Middle frontal gyrus (tissue), 1 donor: ENCODE measurements at regions not wholly inside any gene's neighbourhood (a gene's known extent, or its start where the extent isn't known, plus 50 kb on each side); places are given as distances from the start of the nearest gene placed in this dataset.

Experiments
- DNase-seq: peaks from one replicate; pipeline ENCODE4 v3.0.0-alpha.2; 2015; ENCODE audit warnings: low spot score; ENCODE audit errors: extremely low spot score

DNA sequence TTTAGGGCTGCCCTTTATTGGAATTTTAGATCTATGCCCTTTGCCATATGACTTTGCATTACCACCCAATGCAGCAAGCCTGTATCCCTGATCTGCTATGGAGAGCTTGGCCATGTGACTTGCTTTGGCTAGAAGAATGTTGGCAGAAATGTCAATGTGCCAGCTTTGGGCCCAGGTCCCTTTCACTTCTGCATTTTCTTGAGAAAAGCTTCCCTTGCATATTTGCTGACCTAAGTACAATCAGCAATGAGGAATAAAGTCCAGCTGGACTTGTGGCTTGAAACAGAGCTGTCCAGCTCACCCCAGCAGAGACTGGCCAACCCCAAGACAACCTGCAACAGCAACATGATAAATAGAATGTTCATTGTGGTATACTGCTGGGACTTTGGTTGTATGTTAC, 135.9 kb downstream of the PAH start:
- DNase-seq: no peak

DNA sequence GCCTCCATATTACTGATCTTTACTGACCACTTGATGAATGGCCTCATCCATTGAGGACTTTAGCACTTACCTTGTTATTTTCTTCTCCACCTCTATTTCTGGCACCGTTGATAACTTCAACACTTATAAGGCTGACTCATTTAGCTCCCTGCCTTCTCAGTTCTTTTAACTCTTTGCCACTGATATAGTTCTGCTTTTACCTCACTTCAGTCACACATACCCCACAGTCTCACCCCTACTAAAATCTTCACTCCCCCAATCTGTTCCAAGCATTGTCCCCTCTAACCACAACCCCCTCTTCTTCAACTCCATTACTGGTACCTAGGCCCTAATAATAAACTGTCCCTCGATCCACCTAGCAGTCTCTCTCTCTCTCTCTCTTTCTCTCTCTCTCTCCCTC, 141.0 kb downstream of the PAH start:
- no peak for DNase-seq

DNA sequence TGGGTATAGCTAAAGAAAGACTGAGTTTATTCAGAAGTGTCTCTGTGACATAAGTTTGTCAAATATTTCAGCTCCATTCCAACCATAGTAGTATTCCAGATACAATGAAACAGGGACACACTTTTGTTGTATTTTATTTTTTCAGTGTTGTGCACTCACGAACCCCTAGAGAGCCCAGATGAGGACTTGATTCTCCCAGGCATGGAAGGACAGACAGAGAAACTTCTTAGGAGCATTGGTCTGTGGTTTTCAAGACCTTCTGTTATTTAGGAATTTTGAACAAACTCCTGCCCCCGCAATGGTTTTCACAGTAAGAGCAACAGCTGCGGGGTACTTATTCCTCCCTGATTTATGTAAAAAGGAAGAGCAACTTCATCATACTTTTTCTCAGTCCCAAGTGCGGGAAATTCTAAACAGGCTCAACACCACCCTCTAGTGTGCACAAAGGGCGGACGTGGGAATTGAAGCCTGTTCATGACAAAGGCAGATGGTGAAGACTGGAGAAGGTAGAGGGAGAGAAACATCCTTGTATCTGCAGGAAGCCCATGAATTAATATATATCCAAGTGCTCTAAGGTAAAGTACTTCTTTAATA, 147.6 kb downstream of the PAH start:
- peak; percentile 50 for DNase-seq

DNA sequence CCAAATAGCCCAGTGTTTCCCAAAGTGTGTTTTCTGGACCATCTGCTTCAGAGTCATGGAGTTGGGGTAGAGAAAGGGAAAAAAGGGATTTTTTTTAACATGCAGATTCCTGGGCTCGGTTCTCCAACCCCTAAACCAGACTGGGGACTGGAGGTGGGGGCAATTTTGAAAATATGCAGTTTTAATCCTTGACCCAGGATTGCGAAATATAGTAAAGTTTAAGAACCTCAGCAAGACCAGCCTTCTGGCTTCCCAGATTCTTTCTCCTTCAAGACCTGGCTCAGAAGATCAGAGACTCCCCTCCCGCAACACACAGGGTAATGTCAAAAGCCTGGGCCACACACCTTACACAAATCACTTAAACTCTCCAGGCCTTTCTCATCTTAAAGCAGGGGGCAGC, 150.1 kb downstream of the PAH start:
- DNase-seq: no peak

DNA sequence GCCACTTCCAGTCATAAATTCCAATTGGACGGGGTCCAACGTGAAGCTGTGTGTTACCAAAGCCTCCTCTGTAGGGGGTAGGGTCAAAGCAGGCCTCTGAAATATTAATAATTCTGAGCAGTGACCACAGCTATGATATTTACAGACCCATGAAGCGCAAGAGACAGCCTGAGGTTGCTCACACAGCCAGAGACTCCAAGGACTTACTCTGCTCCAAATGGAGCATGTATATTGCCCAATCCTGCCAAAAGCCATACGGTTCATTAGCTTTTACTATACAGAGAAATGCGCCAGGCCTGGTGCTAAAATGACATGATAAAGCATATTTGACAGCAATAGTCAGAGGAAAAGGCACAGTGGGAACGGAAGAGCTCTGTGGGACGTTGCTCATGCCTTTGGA, 151.3 kb downstream of the PAH start:
- no peak for DNase-seq

DNA sequence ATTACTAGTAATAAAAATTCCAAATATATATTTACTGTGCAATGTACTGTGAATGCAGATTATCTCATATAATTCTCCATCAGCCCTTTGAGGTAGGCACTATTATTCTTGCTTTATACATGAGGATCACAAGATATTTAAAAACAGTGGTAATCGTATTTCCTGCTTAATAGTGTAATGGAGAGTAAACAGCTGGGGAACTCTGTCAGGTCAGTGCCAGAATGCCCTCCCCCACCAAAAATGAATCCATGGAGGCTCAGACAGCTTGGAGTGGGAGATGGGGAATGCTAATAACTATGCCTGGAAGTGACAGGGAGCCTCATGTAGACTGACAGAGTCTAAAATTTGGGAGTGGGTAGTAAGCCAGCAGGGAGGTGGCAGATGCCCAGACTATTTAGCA, 153.6 kb downstream of the PAH start:
- DNase-seq: no peak

DNA sequence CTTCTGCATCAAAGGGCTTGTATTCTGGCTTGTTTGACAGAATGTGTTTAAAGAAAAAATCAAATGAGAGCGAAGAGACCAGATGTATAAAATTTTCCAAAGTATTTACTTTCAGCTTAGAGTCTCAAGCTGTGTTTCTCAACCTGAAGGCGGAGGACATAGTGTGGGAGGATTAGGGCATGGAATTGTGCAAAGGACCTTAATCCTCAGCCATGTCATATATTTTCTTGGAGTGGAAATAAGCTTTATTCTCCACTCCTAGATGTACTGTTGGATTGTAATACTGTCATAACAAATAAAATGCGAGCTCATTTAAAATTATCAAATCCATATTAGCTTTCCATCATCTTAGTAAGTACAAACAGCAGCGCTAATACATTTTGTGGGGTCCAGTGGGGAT, 154.0 kb downstream of the PAH start:
- DNase-seq: no peak

DNA sequence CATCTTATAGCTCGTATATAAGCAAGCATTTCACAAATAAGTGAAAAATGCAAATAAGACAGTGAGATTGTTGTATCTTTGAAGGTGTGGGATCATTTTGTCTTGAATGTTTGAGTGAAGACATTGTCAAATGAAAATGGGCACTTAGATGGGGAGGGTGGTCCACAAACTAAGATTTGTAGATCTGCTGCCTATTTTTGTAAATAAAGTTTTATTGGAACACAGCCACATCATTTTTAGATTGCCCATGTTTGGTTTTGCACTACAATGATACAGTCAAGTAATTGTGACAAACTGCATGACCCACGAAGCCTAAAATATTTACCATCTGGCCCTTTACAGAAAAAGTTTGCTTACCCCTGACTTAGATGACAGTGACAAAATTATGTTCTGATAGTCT, 156.7 kb downstream of the PAH start:
- no peak for DNase-seq

DNA sequence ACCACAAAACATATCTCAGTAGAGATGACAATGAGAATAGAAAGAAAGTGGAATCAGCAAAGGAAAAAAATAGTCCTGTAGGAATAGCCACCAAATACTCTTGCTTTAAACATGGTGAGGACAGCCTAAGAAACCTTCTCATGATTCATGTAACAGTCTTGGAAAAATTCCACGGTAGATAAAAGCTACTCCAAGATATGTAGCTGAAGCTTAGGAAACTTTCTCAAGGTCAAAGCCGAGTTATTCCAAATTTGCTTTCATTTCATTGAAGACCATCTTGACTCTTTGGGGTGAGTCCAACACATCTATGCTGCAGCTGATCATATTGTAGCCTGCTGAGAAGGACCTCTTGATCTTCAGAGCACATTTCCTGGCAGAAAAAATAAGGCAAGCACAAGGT, 157.6 kb downstream of the PAH start:
- no peak for DNase-seq

DNA sequence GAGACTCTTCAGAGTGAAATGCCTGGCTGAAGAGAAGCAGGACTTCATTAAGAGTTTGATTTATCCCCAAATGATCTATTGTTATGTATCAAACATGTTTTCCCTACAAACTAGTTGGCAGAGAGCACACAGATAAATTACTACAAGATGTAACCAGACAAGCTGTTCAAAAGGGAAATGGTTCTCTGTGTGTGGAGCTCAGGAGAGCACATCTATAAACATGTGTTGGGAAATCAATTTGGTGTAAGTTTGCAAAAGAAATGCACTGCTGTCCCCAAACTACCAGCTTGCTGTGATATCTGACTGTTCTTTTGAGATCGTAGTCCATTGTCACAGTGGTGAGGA, 159.2 kb downstream of the PAH start:
- no peak for DNase-seq

DNA sequence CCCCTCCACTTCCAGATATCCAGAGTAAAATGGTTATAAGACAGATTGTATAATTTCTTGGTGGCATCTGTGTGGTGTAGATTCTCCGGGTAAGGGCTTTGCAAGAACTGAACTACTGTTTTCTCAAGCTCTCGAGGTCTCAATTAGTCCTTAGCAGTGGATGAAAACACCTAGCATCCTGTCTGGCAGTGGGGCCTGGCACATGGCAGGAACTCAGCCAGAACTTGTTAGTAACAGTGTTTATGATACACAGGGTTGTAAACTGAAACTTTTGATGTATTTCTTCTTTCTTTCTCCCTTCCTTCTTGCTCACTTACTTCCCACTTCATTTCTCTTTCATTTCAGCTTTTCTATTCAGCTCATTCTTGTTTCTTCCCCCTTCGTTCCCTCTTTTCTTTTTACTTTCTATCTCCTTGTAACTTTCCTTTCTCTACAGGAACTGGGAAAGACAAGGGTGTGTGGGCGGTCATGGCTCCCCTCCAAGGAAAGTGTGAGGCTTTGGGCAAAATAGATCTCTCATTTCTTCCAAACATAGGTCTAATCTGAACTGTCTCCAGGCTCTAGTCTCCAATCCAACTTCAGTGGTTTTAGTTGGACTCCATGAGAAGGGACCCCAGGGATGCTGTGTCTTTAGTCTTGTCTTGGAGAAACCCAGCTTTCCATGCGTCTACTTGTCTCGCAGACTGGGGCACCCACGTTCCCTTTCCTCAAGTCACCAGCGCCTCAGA, 159.7 kb downstream of the PAH start:
- peak; percentile 7 for DNase-seq

DNA sequence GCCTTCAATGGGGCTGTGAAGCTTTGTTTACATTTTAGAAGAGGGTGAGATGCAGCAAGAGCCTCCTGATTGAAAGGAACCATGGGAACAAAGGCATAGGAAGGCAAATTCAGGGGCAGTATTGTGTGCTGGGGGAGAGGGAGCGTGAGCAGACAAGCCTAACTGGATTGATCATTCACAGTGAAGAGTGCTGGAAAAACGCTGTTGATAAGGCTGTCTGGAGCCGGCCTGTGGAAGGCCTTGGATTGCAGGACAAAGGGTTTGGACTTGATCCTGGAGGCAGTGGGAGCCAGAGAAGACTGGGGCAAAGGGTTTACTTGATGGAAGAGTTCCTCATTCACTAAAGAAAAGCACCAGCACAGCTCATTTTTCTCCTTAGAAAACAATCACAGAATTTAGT, 160.5 kb downstream of the PAH start:
- DNase-seq: no peak

DNA sequence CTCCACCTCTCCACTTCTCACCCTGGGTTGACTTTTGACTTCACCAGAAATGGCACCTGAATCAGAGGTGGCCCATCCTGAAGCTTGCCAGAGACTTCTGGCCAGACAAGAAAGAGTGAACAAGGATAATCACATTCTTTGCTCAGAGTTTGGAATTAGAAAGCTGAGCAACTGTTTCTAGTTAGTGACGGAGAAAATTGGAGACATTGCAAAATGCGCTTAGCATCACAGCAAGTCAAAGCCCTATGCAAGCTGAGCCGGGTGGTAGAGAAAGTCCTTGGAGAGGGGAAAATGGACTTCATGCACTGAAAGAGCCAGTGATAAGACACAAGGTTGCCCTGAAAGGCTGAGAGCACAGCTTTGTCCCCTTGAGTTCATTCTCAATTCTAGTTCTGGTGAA, 161.8 kb downstream of the PAH start:
- no peak for DNase-seq

DNA sequence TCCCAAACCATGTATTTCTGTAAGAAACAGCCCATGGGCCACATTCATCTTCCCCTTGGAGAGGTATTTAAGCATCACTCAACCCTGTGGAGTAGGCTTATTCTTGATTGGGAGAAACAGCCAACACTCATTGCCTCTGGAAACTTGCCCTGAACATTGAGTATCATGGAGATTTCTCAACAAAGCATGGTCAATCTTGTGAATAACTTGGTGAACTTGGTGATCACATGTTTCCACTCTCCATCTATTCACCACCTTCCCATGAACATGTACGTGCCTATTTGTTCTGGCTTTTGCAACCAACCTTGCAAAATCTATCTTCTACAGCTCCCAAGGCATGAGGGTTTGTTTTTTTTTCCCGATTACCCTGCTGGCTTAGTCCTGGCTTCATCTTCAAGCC, 163.2 kb downstream of the PAH start:
- DNase-seq: no peak

DNA sequence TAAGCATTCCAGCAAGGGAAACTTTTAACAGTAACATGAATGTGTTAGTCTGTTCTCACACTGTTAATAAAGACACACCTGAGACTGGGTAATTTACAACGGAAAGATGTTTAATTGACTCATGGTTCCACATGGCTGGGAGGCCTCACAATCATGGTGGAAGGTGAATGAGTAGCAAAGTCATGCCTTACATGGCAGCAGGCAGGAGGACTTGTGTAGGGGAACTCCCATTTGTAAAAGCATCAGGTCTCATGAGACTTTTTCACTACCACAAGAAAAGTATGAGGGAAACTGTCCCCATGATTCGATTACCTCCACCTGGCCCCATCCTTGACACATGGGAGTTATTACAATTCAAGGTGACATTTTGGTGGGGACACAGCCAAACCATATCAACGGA, 168.3 kb downstream of the PAH start:
- DNase-seq: no peak

DNA sequence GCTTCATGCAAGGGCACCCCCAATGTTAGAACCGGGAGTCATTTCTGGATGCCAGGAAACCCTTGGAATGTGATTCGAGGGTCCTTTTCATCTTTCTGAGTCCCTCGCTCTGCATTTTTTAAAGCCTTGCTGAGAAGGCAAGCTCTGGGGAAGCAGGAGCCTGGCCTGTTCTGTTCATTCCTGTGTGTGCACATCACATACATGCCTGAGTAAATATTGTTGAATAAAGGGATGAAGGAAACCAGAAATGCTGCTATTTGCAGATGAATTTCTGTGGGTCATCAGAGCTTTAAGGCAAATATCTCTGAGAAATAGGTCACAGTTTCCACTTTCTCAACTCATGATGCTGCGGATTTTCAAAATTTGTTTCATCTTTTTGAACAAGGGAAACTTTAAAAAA, 170.1 kb downstream of the PAH start:
- DNase-seq: no peak

DNA sequence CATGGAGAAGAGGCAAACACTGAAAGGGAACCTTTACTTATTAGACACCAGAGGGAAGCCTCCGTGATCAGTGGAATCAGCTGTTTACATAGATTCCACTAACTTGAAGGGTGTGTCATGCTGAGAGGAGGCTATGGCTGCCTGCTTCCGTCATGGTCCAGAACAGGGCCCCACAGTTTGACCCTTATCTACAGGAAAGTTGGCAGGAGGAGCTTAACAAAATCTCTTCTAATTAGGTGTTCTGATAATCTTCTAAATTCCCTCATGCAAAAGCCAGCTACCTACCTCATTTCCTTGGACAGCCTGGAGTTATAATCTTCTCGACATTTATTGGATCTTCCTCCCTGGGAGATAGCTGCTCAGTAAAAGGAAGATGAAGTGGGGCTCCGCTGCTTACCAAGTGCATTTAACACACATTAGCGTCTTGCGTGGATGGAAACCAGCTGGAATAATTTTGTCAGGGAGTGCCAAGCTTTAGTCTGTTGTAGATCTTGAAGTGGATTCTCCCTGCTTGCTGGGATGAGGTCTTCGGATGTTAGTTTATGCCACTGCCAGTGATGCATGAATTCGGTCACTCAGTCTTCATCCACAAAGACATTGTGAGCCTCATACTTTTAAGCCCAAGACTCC, 171.0 kb downstream of the PAH start:
- DNase-seq: no peak

DNA sequence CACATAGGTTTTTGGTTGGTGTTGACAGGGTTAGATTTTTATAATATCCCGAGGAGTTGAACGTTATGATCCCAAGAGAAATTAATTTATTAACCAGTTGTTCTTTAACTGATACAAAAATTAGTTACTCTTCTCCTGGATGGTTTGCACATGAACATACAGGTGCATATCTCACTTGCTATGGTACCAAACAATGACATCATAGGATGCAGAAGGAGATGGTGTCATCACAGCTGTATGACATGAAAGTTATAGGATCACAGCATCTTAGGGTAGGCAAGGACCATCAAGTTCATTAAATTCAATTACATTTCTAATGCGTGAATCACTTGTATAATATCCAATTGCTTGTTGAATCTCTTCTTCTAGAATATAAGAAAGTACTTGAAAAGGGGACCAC, 175.8 kb downstream of the PAH start:
- DNase-seq: no peak

DNA sequence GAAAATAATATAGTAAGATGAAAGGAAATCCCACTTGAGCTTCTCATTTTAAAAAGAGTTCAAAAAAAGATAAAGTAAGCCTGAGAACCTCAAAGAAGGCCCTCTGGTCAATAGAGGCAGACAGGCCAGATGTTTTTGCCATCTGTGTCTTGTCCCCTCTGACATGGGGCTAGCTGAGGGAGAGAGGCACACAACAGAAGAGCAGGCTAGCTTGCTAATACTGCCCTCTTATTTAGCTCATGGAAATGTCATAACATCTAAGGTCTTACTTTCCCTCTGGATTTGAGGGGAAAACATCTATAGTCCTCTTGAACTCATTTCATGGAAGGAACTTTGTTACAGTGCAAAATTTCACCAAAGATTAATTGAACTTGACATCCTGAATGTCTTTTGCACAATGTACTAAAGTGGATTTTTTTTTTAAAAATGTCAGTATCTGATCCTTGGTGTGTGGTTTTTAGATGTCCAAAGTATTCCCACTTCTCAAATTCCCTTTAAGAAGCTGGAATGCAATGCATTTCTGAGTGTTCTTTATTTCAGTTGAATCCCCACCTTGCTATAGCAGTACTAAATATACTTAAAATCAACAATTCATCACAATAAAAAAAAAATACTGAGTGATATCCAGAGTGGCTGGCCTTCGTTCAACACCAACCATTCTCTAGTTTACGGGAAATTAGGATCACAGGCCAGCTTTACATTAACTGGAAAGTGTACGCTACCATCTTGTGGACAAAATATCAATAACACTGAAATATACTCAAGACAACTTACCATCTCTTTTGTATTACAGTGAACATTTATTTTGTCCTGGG, 176.7 kb downstream of the PAH start:
- no peak for DNase-seq

DNA sequence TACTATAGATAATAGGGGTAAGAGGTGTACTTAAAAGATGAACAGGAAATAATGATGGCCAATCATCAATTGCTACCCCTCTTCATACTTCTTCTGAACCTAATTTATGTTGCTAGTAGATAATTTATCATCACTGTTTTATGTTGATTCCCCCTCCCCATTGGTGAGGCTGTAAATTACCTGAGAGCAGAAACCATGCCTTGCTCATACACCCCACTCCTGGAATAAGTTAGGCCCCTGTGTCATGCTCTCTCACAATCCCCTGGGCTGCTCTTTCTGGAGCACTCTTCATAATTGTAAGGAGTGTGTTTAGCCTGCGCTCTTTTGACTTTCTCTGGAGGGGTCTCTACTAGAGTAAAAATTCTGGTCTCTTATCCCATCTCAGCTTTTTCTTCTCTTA, 180.7 kb downstream of the PAH start:
- no peak for DNase-seq

DNA sequence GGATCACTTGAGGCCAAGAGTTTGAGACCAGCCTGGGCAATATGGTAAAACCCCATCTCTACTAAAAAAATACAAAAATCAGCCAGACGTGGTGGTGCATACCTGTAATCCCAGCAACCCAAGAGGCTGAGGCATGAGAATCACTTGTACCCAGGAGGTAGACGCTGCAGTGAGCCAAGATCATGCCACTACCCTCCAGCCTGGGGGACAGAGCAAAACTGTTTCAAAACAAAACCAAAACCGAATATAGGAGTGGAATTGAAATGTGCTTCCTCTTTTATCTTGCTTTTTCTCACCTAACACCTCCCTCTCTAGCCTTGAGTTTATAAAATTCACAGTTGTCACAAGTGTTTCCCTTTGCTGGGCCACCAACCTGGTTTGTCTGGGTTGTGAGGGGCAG, 181.9 kb downstream of the PAH start:
- DNase-seq: no peak

DNA sequence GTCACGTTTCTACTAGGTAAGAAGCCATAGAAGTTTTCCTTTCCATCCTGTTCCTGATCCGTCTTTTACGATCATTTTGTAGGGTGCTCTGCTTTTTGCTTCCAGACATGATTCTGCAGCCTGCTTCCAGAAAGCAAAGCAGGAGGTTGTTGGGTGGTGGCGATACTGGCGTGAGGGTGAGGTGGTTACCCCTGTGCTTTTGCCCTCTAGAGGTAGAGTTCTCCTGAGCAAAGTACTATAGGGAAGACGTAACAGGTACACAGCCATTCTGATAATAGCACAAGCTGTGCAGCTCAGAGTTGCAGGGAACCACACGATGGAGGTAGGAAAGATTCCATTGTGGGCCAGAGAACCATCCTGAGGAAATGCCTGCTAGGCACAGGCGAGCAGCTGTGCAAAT, 186.0 kb downstream of the PAH start:
- no peak for DNase-seq
